ENCODE measurements at regions not wholly inside any gene's neighbourhood (a gene's known extent, or its start where the extent isn't known, plus 50 kb on each side); places are given as distances from the start of the nearest gene placed in this dataset.

DNA sequence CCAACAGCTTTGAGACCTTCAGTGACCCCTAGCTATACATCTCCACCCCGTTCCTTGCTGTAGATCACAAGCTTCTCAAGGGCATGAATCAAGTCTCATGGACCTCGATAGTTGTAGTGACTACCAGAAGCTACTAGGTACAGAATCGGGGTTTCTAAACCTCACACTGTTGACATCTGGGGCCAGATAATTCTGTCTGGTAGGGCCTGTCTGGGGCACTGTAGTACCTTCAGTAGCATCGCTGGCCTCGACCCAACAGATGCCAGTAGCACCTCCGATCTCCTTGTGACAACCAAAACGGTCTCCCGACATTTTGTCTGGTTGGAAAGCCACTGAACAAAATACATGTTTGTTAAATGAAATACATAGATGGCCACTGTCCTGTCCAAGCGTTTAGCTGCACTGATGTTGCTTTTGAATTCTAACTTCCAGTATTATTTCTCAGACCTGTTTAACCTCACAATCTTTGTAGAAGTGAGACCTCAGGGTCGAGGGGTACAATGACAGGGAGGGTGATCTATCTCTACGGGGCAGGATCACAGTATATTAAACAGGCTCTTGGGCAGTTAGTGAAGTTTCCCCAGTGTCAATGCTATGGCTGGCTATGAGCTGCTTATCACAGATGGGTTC, 262.5 kb upstream of the IGF1R start:
- no peak overlapping the region for H3K4me2 ChIP-seq (ENCODE audit: low read length)
- DNase-seq (ENCODE audit: low read depth): no peak
- no peaks in the 10 kb centered on the region for H3K27me3 ChIP-seq (ENCODE audit: insufficient read depth, low read length)
- no peaks in the 10 kb centered on the region for H3K4me1 ChIP-seq (ENCODE audit: insufficient read depth, low read length)
- Mint-ChIP-seq H3K27me3 (ENCODE audit: low read depth, unreplicated experiment) (peaks cover 20% of the 10 kb centered on the region), H3K9me3 (ENCODE audit: unreplicated experiment) (peaks cover 3% of the 10 kb centered on the region), H3K4me3 (ENCODE audit: unreplicated experiment) (no peak overlapping the region), H3K36me3 (ENCODE audit: low read depth, unreplicated experiment) (no peaks in the 10 kb centered on the region), H3K27ac (ENCODE audit: unreplicated experiment) (no peak overlapping the region), H3K4me1 (ENCODE audit: low read depth, unreplicated experiment) (peaks cover 7% of the 10 kb centered on the region)
- no peak for FAIRE-seq
- H3K9ac ChIP-seq (ENCODE audit: low read length): no peak overlapping the region
- no peak overlapping the region for H3K27ac ChIP-seq (ENCODE audit: low read depth, low read length)
- no peaks in the 10 kb centered on the region for H3K79me2 ChIP-seq (ENCODE audit: insufficient read depth, low read length)
- no peak overlapping the region for H3K4me3 ChIP-seq (ENCODE audit: insufficient read depth, low read depth, low read length)
- no peak overlapping the region for H2AFZ ChIP-seq (ENCODE audit: low read depth, low read length)
- no peak for TF ChIP-seq EZH2 (IDR thresholded peaks at IDR 0.05; ENCODE audit: insufficient read depth, low read length)
- TF ChIP-seq, protein P1, sequence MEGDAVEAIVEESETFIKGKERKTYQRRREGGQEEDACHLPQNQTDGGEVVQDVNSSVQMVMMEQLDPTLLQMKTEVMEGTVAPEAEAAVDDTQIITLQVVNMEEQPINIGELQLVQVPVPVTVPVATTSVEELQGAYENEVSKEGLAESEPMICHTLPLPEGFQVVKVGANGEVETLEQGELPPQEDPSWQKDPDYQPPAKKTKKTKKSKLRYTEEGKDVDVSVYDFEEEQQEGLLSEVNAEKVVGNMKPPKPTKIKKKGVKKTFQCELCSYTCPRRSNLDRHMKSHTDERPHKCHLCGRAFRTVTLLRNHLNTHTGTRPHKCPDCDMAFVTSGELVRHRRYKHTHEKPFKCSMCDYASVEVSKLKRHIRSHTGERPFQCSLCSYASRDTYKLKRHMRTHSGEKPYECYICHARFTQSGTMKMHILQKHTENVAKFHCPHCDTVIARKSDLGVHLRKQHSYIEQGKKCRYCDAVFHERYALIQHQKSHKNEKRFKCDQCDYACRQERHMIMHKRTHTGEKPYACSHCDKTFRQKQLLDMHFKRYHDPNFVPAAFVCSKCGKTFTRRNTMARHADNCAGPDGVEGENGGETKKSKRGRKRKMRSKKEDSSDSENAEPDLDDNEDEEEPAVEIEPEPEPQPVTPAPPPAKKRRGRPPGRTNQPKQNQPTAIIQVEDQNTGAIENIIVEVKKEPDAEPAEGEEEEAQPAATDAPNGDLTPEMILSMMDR (IDR thresholded peaks at IDR 0.05; ENCODE audit: insufficient read depth, low read depth, low read length): no peak
- no peaks in the 10 kb centered on the region for H3K9me3 ChIP-seq (ENCODE audit: insufficient read depth, low read depth, low read length)
- H3K36me3 ChIP-seq (ENCODE audit: insufficient read depth, low read length): no peaks in the 10 kb centered on the region
- H4K20me1 ChIP-seq (ENCODE audit: insufficient read depth, low read length): no peaks in the 10 kb centered on the region

DNA sequence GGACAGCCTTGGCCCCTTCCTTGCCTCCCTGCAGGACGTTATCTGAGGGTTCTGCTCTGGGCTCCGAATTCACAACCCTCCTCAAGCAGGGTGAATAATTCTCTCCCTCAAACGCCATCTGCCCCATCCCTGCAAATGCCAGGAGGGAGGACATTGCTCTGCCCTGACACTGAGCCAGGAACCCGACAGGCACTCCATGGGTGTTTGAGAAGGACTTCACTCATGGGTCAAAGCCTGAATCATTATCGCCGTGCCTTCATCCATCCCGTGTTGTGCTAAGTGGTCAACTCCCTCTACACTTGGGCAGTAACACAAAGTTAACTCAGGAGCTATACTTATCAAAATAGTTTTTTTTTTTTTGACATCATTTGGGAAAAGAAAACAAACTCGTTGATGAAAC, 261.8 kb upstream of the IGF1R start:
- no peaks in the 10 kb centered on the region for H3K79me2 ChIP-seq (ENCODE audit: insufficient read depth, low read length)
- TF ChIP-seq, protein P1 (IDR thresholded peaks at IDR 0.05; ENCODE audit: insufficient read depth, low read depth, low read length): no peak
- no peak for TF ChIP-seq EZH2 (IDR thresholded peaks at IDR 0.05; ENCODE audit: insufficient read depth, low read length)
- no peak overlapping the region for H3K27ac Mint-ChIP-seq (ENCODE audit: unreplicated experiment)
- H3K9ac ChIP-seq (ENCODE audit: low read length): no peak overlapping the region
- no peak overlapping the region for H3K4me3 ChIP-seq (ENCODE audit: insufficient read depth, low read depth, low read length)
- H3K9me3 Mint-ChIP-seq (ENCODE audit: unreplicated experiment): peaks cover 3% of the 10 kb centered on the region
- H3K4me1 ChIP-seq (ENCODE audit: insufficient read depth, low read length): no peaks in the 10 kb centered on the region
- peaks cover 4% of the 10 kb centered on the region for H3K4me1 Mint-ChIP-seq (ENCODE audit: low read depth, unreplicated experiment)
- no peak overlapping the region for H2AFZ ChIP-seq (ENCODE audit: low read depth, low read length)
- peaks cover 20% of the 10 kb centered on the region for H3K27me3 Mint-ChIP-seq (ENCODE audit: low read depth, unreplicated experiment)
- no peaks in the 10 kb centered on the region for H3K36me3 ChIP-seq (ENCODE audit: insufficient read depth, low read length)
- FAIRE-seq (no peak), DNase-seq (ENCODE audit: low read depth) (no peak)
- no peak overlapping the region for H3K27ac ChIP-seq (ENCODE audit: low read depth, low read length)
- H3K36me3 Mint-ChIP-seq (ENCODE audit: low read depth, unreplicated experiment): no peaks in the 10 kb centered on the region
- H3K4me3 Mint-ChIP-seq (ENCODE audit: unreplicated experiment): no peak overlapping the region
- H3K4me2 ChIP-seq (ENCODE audit: low read length): no peak overlapping the region
- H3K27me3 ChIP-seq (ENCODE audit: insufficient read depth, low read length): no peaks in the 10 kb centered on the region
- no peaks in the 10 kb centered on the region for H3K9me3 ChIP-seq (ENCODE audit: insufficient read depth, low read depth, low read length)
- no peaks in the 10 kb centered on the region for H4K20me1 ChIP-seq (ENCODE audit: insufficient read depth, low read length)

- Mint-ChIP-seq H3K9me3 (ENCODE audit: unreplicated experiment) (peaks cover 3% of the 10 kb centered on the region), H3K4me3 (ENCODE audit: unreplicated experiment) (no peak overlapping the region), H3K27ac (ENCODE audit: unreplicated experiment) (no peak overlapping the region), H3K27me3 (ENCODE audit: low read depth, unreplicated experiment) (peaks cover 24% of the 10 kb centered on the region), H3K36me3 (ENCODE audit: low read depth, unreplicated experiment) (no peaks in the 10 kb centered on the region), H3K4me1 (ENCODE audit: low read depth, unreplicated experiment) (no peaks in the 10 kb centered on the region)
- Histone ChIP-seq H3K9ac (ENCODE audit: low read length) (no peak overlapping the region), H3K79me2 (ENCODE audit: insufficient read depth, low read length) (no peaks in the 10 kb centered on the region), H3K9me3 (ENCODE audit: insufficient read depth, low read depth, low read length) (no peaks in the 10 kb centered on the region), H3K4me2 (ENCODE audit: low read length) (no peak overlapping the region), H3K4me1 (ENCODE audit: insufficient read depth, low read length) (no peaks in the 10 kb centered on the region), H3K27me3 (ENCODE audit: insufficient read depth, low read length) (no peaks in the 10 kb centered on the region), H3K36me3 (ENCODE audit: insufficient read depth, low read length) (no peaks in the 10 kb centered on the region), H3K4me3 (ENCODE audit: insufficient read depth, low read depth, low read length) (no peak overlapping the region), H4K20me1 (ENCODE audit: insufficient read depth, low read length) (no peaks in the 10 kb centered on the region), H3K27ac (ENCODE audit: low read depth, low read length) (no peak overlapping the region), H2AFZ (ENCODE audit: low read depth, low read length) (no peak overlapping the region)
- FAIRE-seq (no peak), DNase-seq (ENCODE audit: low read depth) (no peak)
- no peak for TF ChIP-seq EZH2 (IDR thresholded peaks at IDR 0.05; ENCODE audit: insufficient read depth, low read length)
- TF ChIP-seq, protein P1 (IDR thresholded peaks at IDR 0.05; ENCODE audit: insufficient read depth, low read depth, low read length): no peak
These were observed 260.5 kb upstream of the IGF1R start for GRCh38 chr15:98387866-98388265.
